Heart left ventricle (tissue), 16 donors: ENCODE measurements at regions not wholly inside any gene's neighbourhood (a gene's known extent, or its start where the extent isn't known, plus 50 kb on each side); places are given as distances from the start of the nearest gene placed in this dataset.

Source experiments
- ATAC-seq, 4 donors: fragments of 200-7000 bp; cut with Tn5 transposase; one replicate each; pipeline ENCODE4 v1.9.1; 2020 to 2022; ENCODE audit warnings: moderate library complexity in 4 of 4, mild to moderate bottlenecking in 3 of 4, moderate number of reproducible peaks in 1 of 4
- DNase-seq, 5 donors: peaks; one replicate each; pipeline ENCODE4 v3.0.0-alpha.2; 2020
- H3K27ac ChIP-seq, 12 donors: fragments of 200-600 bp; sonication (generic) in 4 of 12; one replicate each; pipeline versions ENCODE4 v1.5.0 to v1.8.0; 2016 to 2022; ENCODE audit warnings: mild to moderate bottlenecking in 2 of 12
- H3K27me3 ChIP-seq, 9 donors: fragments of 200-600 bp; sonication (generic) in 2 of 9; one replicate each; pipeline versions ENCODE4 v1.5.1 to v1.8.0; 2016 to 2022; ENCODE audit warnings: mild to moderate bottlenecking in 3 of 9
- H3K36me3 ChIP-seq, 9 donors: fragments of 200-600 bp; sonication (generic) in 2 of 9; one replicate each; pipeline versions ENCODE4 v1.5.0 to v1.8.0; 2018 to 2022; ENCODE audit warnings: mild to moderate bottlenecking in 2 of 9
- H3K4me1 ChIP-seq, 12 donors: fragments of 200-600 bp; sonication (generic) in 4 of 12; one replicate each; pipeline versions ENCODE4 v1.5.0 to v1.8.0; 2016 to 2022; ENCODE audit warnings: mild to moderate bottlenecking in 3 of 12
- H3K4me3 ChIP-seq, 12 donors: fragments of 200-600 bp; sonication (generic) in 4 of 12; one replicate each; pipeline versions ENCODE4 v1.5.0 to v1.8.0; 2017 to 2022; ENCODE audit warnings: mild to moderate bottlenecking in 9 of 12, moderate library complexity in 4 of 12
- H3K9me3 ChIP-seq, 12 donors: fragments of 200-600 bp; sonication (generic) in 4 of 12; one replicate each; pipeline versions ENCODE4 v1.5.0 to v1.8.0; 2016 to 2022; ENCODE audit warnings: mild to moderate bottlenecking in 1 of 12
- POLR2A ChIP-seq, 2 donors: fragments of 450-650 bp; IDR thresholded peaks; one replicate each; pipeline ENCODE4 v1.6.1; 2017; ENCODE audit warnings: antibody characterized with exemption in 2 of 2, mild to moderate bottlenecking in 2 of 2, moderate library complexity in 2 of 2
- WGBS, 4 donors: extraction: QIAGEN DNeasy Blood & Tissue Kit in 2 of 4; methylation state at CpG; one replicate each; pipeline versions ENCODE4 v1.1.5 to v1.1.7; 2013 to 2018; 5-methylcytosine and 5-hydroxymethylcytosine counted together
- intact Hi-C, 10 donors: fragments of 100-400 bp; cut with DNase I; formaldehyde crosslinking; loops; one replicate each; pipeline versions ENCODE4 v1.11.1 to v1.14.2; 2022
- TF ChIP-seq, protein P1 (sequence below), 12 donors: fragments of 200-600 bp; sonication (generic) in 4 of 12; IDR thresholded peaks; one replicate each; pipeline versions ENCODE4 v1.5.0 to v1.8.0; 2018 to 2022; ENCODE audit warnings: antibody characterized with exemption in 12 of 12, mild to moderate bottlenecking in 5 of 12
- donor health status: ischemic (EF 13 %, LVEDD 7.1; RV severe dilation, severe dysfunction).
- donor health status: healthy with polysubstance abuse.
- donor health status: DM: no; HTN: yes; CAD: no.
- donor health status: DM: no; HTN: no; CAD: no.
- donor health status: ischemic (EF 25% LVEDD 6.9; RV normal size, moderate dysfunction).
- donor health status: ischemic (EF 25% LVEDD 5.7; RV mildly dilated, moderate dysfunction).
- donor health status: healthy.
- donor health status: DM: yes; HTN: yes; CAD: no.
- donor health status: ischemic (EF 35%, LVEDD 5.7; RV mildly dilated, moderate dysfunction).
- donor health status: nonischemic (EF 11% LVEDD 7.7; RV severe dilation, severe dysfunction).
- donor health status: DM: yes; HTN: yes; CAD: no.
- donor health status: PGD.
- donor health status: ischemic (EF 29% LVEDD 5.4; RV normal size, mild dysfunction).
- donor health status: nonischemic (EF 23%, LVEDD 6.1; RV moderate dilation, normal function).

DNA sequence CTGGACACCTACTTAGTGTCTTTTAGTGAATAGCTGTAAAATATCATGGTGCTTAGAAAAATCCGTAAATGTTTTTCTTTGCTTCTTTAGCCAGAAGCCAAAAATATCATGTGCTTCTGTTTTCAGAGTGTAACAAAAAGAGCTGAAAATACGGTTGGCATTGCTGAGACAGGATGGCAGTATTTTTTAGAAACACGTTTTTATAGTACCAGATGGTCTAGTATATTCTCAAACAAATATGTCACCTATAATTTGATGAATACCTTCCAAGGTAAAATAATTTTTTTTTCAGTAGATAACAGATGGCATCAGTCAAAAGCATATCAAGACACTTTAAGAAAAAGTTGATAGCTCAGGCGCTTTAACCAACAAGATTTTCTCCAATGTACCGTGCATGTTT is 326.6 kb downstream of the PHF14 start:
- ATAC-seq (no peak), DNase-seq (no peak)
- WGBS, 4 donors: 61 to 76% (median 68%) methylated on average over 5 of the region's 5 CpGs
- intact Hi-C loops: no loop called here
- Histone ChIP-seq H3K27ac (no peak overlapping the region), H3K27me3 (no peaks in the 10 kb centered on the region), H3K9me3 (peaks cover 0 to 10% (median 0%) of the 10 kb centered on the region in 12 donors), H3K4me1 (no peaks in the 10 kb centered on the region), H3K4me3 (no peak overlapping the region), H3K36me3 (no peaks in the 10 kb centered on the region)
- no peak for TF ChIP-seq POLR2A (IDR thresholded peaks at IDR 0.05)
- TF ChIP-seq, protein P1, sequence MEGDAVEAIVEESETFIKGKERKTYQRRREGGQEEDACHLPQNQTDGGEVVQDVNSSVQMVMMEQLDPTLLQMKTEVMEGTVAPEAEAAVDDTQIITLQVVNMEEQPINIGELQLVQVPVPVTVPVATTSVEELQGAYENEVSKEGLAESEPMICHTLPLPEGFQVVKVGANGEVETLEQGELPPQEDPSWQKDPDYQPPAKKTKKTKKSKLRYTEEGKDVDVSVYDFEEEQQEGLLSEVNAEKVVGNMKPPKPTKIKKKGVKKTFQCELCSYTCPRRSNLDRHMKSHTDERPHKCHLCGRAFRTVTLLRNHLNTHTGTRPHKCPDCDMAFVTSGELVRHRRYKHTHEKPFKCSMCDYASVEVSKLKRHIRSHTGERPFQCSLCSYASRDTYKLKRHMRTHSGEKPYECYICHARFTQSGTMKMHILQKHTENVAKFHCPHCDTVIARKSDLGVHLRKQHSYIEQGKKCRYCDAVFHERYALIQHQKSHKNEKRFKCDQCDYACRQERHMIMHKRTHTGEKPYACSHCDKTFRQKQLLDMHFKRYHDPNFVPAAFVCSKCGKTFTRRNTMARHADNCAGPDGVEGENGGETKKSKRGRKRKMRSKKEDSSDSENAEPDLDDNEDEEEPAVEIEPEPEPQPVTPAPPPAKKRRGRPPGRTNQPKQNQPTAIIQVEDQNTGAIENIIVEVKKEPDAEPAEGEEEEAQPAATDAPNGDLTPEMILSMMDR (IDR thresholded peaks at IDR 0.05): no peak

DNA sequence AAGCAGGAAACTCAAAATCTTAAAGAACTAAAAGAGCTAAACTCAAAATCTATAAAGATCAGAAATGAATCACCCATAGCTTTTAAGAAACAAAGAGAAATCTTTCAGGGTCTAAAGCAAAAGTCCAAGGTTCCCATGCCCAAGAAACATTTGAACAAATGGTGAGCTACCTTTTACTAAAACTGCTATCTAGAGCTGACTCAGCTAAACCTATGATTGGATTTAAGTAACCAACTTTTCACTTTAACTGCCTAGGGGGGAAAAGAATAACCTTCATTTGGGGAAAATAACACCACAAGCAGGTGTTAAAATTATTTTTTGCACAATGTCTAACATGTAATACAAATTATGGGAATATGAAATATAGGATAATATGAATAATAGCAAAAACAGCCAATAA is 328.4 kb downstream of the PHF14 start:
- TF ChIP-seq, protein P1 (IDR thresholded peaks at IDR 0.05): no peak
- no peak for TF ChIP-seq POLR2A (IDR thresholded peaks at IDR 0.05)
- no peak for DNase-seq
- Histone ChIP-seq H3K27ac (no peak overlapping the region), H3K9me3 (peaks cover 0 to 10% (median 0%) of the 10 kb centered on the region in 12 donors), H3K27me3 (no peaks in the 10 kb centered on the region), H3K4me1 (no peaks in the 10 kb centered on the region), H3K4me3 (no peak overlapping the region), H3K36me3 (no peaks in the 10 kb centered on the region)
- intact Hi-C loops: no loop called here
- no peak for ATAC-seq

DNA sequence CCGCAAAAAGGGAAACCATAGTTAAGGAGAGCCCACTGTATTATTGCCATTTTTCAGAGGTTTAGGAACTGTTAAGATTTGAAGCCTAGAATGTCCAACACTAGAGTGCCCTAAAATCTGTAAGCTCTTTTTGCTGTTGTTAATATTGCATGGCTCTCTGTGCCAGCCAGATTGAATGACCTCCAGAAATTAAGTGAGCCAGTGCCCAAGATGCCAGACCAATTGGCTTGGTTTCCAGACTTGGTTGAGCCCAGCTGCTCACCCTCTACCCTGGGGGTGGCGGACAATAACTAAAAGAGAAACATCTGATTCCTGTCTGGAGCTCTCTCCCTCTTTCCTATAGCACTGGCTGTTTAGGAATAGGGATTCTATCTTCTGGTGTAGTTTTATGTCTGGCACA is 340.1 kb downstream of the PHF14 start:
- Histone ChIP-seq H3K4me1 (no peaks in the 10 kb centered on the region), H3K27me3 (no peaks in the 10 kb centered on the region), H3K27ac (no peak overlapping the region), H3K36me3 (no peaks in the 10 kb centered on the region), H3K9me3 (no peaks in the 10 kb centered on the region), H3K4me3 (no peak overlapping the region)
- DNase-seq: no peak
- no peak for ATAC-seq
- intact Hi-C loops: no loop called here
- WGBS, 4 donors: 83 to 93% (median 88%) methylated on average over 2 of the region's 2 CpGs
- TF ChIP-seq, protein P1 (IDR thresholded peaks at IDR 0.05): no peak
- TF ChIP-seq POLR2A (IDR thresholded peaks at IDR 0.05): no peak

GRCh38 chr7:11315666-11316258 is 342.1 kb downstream of the PHF14 start:
- TF ChIP-seq POLR2A (IDR thresholded peaks at IDR 0.05): no peak
- TF ChIP-seq, protein P1 (IDR thresholded peaks at IDR 0.05): no peak
- H3K4me1 ChIP-seq: no peaks in the 10 kb centered on the region
- DNase-seq (no peak), ATAC-seq (no peak)
- H3K36me3 ChIP-seq: no peaks in the 10 kb centered on the region
- H3K9me3 ChIP-seq: no peaks in the 10 kb centered on the region
- no peak overlapping the region for H3K27ac ChIP-seq
- intact Hi-C loops: no loop called here
- no peak overlapping the region for H3K4me3 ChIP-seq
- H3K27me3 ChIP-seq: no peaks in the 10 kb centered on the region
- 56 to 71% (median 67%) methylated on average over 3 of the region's 3 CpGs for WGBS, 4 donors
